Stimulated activated CD4-positive, alpha-beta T cell treated with anti-CD3 and anti-CD28 coated beads, TNF-alpha, amount 100 ng/mL, for 24 hours (primary cell): ENCODE measurements at regions not wholly inside any gene's neighbourhood (a gene's known extent, or its start where the extent isn't known, plus 50 kb on each side); places are given as distances from the start of the nearest gene placed in this dataset.

Experiments used
- DNase-seq, 3 experiments: peaks; one replicate each; pipeline ENCODE4 v3.0.0-alpha.2; 2020; ENCODE audit warnings: low read depth in 3 of 3

DNA sequence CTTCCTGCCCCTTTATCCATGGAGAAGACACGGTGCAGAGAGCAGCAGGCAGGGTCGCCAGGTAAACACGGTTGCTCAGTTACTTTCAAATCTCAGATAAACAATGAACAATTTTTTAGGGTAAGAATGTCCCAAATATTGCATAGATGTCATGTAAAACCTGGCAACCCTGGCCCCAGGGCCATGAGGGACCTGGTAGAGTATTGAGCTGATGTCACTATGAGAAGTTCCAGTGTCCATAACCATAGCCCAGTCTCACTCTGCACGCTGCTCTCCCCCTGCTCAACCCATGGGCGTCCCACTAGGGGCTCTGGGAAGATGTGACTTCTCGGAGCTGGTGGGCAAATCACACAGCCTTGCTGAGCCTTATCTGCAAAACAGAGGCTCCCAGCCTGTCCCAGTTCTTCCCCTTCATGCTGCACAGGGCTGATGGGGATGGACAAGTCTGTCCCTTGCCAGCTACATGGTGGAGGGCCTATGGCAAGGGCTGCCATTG is 71.3 kb upstream of the TOP1 start:
- DNase-seq, result no peak

DNA sequence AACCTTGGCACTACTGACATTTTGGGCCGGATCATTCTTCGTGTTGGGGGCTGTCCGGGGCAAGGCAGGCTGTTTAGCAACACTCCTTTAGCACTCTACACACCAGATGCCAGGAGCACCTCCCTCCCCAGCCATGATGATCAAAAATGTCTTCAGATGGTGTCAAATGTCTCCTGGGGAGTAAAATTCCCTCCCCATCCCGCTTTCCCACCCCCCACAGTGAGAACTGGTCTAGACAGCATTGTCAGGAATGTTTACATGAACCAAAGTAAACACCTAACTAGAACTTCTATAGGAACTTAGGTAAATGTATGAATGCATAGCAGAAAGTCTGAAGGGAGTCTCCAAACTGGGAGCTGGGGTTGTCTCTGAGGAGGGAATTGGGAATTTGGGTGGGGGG is 70.0 kb upstream of the TOP1 start:
- DNase-seq, result no peak

DNA sequence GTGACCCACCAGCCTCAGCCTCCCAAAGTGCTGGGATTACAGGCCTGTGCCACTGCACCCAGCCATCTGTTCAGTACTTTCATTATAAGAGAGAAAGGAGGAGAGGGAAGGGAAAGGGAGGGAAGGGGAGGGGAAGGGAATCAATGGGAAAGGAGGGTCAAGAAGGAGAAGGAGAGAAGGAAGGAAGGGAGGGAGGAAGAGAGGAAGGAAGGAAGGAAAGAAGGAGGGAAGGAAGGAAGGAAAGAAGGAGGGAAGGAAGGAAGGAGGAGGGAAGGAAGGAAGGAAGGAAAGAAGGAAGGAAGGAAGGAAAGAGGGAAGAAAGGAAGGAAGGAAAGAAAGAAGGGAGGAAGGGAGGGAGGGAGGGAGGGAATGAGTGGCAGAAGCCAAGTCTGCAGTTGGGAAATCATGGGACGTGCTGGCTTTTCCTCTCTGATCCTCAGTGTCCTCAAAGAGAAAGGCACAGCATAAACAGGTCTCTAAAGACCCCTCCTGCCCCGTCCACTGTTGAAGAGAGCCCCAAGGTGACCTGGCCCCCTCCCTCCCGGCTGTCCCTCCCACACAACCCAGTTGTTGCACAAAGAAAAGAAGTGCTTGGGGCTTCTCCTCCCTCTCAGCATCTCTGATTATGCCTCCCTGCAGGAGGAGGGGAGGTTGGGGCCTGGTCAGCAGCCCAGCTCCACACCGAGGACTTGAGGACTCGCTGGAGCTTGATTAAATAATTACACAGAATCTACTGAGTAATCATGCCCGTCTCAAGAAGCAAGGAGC is 69.1 kb upstream of the TOP1 start:
- no peak for DNase-seq

DNA sequence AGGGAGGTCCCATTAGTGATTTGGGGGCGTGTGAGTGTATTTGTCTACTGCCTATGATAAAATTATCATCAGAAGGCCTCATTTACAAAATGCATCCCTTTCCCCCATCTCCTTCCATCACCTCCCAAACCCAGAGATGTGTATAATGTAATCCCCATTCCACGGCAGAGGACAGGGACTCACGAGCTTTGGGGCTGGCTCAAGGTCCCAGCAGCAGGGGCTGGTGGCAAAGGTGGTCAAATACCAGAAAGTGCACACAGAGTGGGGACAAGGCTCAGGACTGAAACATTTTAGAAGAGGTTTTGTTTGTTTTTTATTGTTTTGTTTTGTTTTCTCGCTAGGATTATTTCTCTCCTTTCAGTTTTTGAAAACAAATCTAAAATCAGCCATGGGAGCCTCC is 68.5 kb upstream of the TOP1 start:
- no peak for DNase-seq

DNA sequence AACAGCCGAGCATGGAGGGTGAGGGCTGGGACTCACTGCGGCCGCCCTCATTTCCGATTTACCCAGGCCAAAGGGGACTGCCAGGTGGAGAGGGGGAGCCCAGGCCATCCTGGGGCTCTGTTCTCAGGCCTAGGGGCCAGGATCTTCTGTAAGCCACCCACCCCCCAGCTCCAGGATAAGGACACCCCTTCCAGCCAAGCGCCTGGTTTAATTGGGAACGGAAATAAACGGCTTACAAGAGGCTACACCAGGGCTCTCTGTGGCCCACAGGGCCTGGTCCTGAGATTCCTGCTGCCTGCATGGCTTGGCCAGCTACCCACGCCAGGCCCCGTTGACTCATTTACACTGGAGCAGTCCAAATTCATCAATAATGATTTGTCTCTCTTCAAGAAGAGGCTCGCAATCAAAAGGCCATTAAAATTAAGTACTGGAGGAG is 68.1 kb upstream of the TOP1 start:
- DNase-seq, result no peak

DNA sequence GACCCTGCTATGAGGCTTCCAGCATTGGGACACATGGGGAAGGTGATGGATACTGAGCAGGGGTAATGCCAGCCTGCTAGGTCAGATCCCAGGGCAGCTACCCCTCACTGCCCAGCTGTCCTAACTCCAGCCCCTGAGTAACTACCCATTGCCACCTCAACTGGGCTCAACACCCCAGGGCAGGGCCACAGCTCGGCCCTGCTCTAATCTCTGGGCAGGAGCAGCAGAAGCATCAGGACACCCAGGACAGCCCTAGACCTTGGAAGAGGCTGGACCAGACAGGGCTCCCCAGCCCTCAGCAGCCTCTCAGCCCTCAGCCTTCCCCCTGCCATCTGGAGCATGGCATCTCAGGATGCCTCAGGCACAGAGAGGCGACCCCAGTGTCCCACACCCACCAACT is 67.4 kb upstream of the TOP1 start:
- DNase-seq, result no peak

DNA sequence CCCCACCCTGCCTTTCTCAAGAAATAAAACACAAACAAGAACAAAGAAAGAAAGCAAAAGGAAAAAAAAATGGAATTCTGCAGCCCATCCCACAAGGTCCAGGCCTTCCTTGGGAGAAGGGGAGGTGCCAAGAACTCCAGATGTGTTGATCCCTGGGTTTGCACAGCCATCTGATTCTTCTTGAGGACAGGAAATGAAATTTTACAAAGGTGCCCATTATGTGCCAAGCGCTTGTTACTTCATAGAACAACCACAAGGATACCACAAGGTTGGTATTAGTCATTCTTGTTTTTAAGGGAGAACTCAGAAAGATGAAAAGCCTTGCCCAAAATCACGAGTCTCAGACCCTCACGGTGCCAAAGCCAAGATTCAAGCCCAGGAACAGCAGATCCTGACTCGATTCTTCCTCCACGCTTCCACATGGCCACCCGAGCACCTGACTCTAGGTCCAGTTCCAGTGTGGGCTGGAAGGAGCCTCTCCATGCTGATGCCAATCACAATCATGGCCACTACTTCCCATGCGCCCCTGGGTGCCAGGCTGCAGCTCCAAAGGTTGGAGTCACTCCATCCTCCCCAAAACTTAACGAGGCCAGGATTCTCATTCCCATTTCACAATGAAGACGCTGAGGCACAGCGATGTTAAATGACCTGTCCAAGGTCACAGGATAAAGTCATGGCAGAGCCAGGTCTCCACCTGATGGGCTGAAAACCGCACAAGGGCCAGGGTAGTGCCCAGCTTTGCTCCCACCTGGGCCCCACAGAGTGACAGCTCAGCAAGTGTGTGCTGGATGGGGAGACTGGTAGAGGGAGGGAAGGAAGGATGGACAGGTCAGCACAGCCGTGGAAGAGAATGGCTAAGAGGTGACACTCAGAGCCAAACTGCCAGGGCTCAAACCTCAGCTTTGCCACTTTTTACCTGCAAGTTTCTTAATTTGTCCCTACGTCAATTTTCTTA is 66.7 kb upstream of the TOP1 start:
- DNase-seq, result no peak

DNA sequence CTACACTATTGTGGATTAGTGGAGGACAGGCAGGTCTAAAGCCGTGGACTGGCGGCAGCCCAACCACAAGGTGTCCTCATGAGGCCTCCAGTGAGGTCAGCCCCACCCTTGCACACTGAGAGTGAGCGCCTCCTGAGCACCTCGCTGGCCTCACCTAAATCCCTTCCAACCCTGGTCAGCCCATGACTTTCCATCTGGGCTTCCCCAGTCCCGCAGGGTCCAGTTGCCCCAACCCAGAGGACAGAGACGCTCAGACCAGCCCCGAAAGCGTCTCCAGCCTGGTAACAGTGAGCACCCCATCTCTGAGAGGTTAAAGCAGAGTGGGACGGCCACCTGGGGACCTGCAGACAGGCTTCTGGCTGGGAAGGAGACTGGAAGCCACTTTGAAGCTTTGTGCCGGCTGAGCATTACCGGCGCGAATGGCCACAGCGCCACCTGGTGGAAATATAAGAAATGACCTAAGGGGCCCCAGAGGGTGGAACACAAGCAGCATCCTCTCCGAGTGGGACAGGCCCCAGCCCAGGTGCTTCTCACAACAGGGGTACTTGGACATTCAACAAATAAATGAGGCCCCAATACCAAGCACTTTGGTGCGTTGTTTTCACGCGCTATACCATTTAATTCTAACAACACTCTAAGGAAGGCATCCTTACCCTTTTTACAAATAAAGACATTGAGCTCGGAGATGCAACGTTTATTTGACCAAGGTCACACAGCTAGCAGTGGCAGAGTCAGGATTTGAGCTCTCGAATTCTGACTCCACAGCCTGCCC is 65.7 kb upstream of the TOP1 start:
- DNase-seq, result peak; percentile 56 to 68 (median 57)

DNA sequence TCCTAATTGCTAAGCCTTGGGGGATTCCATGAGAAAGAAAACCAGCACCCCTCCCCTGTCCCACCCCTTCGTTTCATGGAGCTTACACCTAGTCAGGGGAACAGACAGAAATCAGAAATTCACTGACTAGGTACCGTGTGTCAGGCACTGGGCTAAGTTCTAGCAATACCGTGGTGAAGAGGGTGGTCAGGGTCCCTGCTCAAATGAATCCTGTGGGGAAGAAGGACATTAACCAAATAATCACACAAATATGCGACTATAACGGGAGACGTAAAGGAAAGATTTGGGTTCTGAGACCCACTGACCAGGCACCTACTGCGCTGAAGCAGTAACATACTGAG is 65.1 kb upstream of the TOP1 start:
- DNase-seq, result no peak

DNA sequence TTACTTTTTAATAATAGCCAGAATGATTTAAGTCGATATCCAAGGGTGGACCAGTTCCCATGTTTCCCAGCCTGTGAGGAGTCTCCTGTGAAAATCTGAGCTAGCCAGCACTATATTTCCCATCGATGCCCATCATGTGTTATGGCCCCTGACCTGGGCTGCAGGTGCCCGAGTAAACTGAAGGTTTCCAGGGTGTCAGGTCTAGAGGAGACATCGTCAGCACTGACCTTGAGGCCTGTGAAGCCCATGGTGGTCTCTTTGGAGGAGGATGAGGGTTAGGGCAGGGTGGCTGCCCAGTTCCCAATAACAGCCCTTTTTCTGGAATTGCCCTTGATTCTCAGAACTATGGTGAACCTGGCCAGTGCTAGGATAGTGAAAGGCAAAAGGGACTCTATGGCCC is 63.0 kb upstream of the TOP1 start:
- DNase-seq, result no peak

DNA sequence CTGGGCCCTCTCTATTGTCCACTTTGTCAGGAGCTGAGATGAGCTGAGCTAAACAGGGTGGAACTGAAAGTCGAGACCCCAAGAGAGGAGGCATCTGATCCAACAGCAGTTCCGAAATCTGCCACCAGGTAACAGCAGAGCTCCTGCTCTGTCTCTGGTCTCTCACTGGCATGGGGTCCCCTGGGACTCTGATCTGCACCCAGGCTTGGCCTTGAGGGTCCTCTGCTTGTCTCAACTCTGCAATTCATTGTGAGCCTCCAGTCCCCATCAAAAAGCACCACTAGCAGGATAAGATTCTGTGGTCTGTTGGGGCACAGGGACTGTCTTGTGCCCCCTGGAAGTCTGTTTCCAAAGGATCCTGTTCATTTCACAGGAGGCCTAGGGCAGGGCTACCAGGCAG is 62.5 kb upstream of the TOP1 start:
- DNase-seq, result no peak

DNA sequence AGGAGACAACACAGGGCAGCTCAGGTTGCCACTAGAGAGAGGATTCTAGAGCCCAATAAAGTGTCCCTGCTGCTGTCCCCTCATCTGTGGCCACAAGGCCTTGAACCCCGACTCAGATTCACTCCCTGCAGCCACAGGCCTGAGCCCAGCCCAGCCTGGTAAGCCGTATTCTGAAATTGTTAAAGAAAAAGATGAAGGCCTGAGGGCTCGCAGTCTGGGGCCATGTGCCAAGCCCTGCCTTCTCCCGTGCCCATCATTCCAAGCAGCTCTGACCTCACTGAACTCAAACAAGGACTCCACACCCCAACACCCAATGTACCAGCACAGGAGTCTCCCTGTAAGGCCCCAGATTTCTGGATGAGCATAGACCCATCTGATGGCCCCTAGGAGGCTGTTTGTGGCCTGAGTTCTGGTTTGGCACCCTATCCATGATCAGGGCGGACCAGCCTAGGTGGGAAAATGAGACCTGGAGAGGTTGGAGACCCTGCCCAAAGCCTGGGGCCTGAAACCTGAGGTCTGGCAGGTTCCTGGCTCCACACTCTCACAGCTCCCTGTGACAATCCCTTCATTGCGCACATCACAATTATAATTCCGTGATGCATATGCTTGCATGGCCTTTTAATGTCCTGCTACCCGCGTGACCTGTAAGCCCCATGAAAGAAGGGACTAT is 62.0 kb upstream of the TOP1 start:
- DNase-seq, result no peak

DNA sequence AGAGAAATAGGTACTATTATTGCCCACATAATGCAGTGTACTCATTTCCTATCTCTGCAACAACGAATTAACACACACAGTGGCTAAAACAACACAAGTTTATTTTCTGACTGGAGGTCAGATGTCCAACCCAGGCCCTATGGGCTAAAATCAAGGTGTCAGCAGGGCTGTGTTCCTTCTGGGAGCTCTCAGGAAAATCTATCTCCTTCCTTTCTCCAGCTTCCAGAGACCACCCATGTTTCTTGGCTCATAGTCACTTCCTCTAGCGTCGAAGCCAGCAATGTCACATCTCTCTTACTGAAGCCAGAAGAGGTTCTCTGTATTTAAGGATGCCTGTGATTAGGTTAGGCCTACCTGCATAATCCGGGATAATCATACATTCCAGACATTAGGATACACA is 60.9 kb upstream of the TOP1 start:
- DNase-seq, result no peak

DNA sequence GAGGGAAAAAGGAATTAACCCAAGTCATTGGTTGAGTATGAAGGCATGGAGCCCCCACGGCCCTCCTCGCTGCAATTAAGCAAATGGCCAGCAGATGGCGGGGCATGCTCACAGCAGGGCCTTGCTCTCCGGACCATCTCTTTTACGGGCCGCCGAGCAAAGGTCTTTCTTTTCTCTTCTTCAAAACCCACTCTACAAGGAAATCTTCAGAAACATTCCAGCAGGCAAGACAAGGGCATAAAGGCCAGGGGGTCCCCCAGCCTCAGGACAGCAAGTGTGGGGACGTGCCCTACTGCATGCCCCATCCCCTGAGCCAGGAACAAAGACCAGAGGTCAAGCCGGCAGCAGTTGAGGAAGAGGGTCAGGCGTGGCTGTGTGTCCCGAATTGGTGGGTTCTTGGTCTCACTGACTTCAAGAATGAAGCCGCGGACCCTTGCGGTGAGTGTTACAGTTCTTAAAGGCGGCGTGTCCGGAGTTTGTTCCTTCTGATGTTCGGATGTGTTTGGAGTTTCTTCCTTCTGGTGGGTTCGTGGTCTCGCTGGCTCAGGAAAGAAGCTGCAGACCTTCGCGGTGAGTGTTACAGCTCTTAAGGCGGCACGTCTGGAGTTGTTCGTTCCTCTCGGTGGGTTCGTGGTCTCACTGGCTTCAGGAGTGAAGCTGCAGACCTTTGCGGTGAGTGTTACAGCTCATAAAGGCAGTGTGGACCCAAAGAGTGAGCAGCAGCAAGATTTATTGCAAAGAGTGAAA is 59.6 kb upstream of the TOP1 start:
- peak; percentile 75 to 86 (median 75) for DNase-seq

DNA sequence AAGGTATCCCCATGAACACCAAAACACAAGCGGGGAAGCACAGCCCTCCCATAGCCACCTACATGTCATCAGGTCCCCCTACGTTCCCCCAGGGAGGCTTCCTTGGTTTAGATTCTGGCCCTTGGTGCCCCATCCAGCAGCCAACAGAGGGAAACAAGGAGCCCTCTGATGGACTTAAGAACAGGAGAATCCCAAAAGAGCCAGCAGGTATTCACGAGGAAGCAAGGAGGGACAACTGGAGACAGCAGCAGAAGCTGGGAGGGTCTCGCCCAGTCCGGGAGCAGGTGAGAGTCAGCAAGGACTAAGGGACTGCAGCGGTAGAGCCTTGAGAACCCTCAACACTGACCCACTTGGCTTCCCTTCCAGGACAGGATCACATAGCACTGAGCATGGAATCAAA is 58.4 kb upstream of the TOP1 start:
- no peak for DNase-seq

DNA sequence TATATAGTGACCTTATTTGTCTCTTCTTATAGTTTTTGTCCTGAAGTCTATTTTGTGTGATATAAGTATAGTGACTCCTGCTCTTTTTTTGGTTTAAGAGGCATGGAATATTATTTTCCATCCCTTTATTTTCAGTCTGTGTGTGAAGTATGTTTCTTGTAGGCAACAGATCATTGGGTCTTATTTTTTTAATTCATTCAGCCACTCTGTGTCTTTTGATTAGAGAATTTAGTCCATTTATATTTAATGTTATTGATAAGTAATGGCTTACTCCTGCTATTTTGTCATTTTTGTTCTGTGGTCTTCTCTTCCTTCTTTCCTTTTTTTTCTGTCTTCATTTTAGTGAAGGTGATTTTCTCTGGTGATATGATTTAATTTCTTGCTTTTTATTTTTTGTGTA is 51.4 kb upstream of the TOP1 start:
- no peak for DNase-seq

DNA sequence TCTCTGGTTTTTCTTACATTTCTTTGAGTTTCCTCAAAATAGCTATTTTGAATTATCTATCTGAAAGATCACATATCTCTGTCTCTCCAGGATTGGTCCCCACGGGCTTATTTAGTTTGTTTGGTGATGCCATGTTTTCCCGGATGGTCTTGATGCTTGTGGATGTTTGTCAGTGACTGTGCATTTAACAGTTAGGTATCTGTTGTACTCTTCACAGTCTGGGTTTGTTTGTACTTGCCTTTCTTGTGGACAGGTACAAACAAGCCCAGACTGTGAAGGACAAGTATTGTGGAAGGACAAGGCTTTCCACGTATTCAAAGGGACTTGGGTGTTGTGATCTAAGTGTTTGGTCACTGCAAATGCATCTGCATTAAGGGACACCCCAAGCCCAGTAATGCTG is 49.9 kb upstream of the TOP1 start:
- DNase-seq, result no peak
